GM18511 (cell line): ENCODE measurements at regions not wholly inside any gene's neighbourhood (a gene's known extent, or its start where the extent isn't known, plus 50 kb on each side); places are given as distances from the start of the nearest gene placed in this dataset.

ENCODE experiments used
- ATAC-seq: cut with Tn5 transposase; IDR thresholded peaks from one replicate; pipeline ENCODE4 v1.9.1; 2021; ENCODE audit warnings: mild to moderate bottlenecking, moderate library complexity; ENCODE audit not compliant: unreplicated experiment

- ATAC-seq, result no peak
Observed at GRCh38 chr6:44674226-44675155, 287.0 kb downstream of the CDC5L start.

- no peak for ATAC-seq
Observed at GRCh38 chr6:44675449-44675848, 287.9 kb downstream of the CDC5L start.

- no peak for ATAC-seq
Observed at GRCh38 chr6:44676246-44676790, 288.8 kb downstream of the CDC5L start.

- ATAC-seq, result no peak
Observed at GRCh38 chr6:44676826-44677433, 289.4 kb downstream of the CDC5L start.

- ATAC-seq, result no peak
Observed at GRCh38 chr6:44678252-44678935, 290.9 kb downstream of the CDC5L start.

- ATAC-seq, result no peak
Observed at GRCh38 chr6:44679438-44680201, 292.1 kb downstream of the CDC5L start.

GRCh38 chr6:44680202-44680720 is 292.8 kb downstream of the CDC5L start:
- ATAC-seq, result no peak

- ATAC-seq, result no peak
Observed at GRCh38 chr6:44681761-44682160, 294.3 kb downstream of the CDC5L start.

GRCh38 chr6:44682280-44682679 is 294.8 kb downstream of the CDC5L start:
- ATAC-seq, result no peak

- ATAC-seq, result no peak
Observed at GRCh38 chr6:44682987-44683779, 295.7 kb downstream of the CDC5L start.

- ATAC-seq, result no peak
Observed at GRCh38 chr6:44685213-44685612, 297.7 kb downstream of the CDC5L start.

- no peak for ATAC-seq
Observed at GRCh38 chr6:44696099-44696498, 308.6 kb downstream of the CDC5L start.

- ATAC-seq, result no peak
Observed at GRCh38 chr6:44696686-44697085, 309.2 kb downstream of the CDC5L start.

GRCh38 chr6:44697327-44697726 is 309.8 kb downstream of the CDC5L start:
- ATAC-seq, result peak; percentile 83

GRCh38 chr6:44698602-44699001 is 311.1 kb downstream of the CDC5L start:
- no peak for ATAC-seq

GRCh38 chr6:44699082-44699481 is 311.6 kb downstream of the CDC5L start:
- no peak for ATAC-seq

- ATAC-seq, result no peak
Observed at GRCh38 chr6:44699851-44700250, 312.3 kb downstream of the CDC5L start.

- no peak for ATAC-seq
Observed at GRCh38 chr6:44700422-44700821, 312.9 kb downstream of the CDC5L start.

- ATAC-seq, result no peak
Observed at GRCh38 chr6:44701038-44701636, 313.6 kb downstream of the CDC5L start.
